ENCODE measurements at regions not wholly inside any gene's neighbourhood (a gene's known extent, or its start where the extent isn't known, plus 50 kb on each side); places are given as distances from the start of the nearest gene placed in this dataset.

DNA sequence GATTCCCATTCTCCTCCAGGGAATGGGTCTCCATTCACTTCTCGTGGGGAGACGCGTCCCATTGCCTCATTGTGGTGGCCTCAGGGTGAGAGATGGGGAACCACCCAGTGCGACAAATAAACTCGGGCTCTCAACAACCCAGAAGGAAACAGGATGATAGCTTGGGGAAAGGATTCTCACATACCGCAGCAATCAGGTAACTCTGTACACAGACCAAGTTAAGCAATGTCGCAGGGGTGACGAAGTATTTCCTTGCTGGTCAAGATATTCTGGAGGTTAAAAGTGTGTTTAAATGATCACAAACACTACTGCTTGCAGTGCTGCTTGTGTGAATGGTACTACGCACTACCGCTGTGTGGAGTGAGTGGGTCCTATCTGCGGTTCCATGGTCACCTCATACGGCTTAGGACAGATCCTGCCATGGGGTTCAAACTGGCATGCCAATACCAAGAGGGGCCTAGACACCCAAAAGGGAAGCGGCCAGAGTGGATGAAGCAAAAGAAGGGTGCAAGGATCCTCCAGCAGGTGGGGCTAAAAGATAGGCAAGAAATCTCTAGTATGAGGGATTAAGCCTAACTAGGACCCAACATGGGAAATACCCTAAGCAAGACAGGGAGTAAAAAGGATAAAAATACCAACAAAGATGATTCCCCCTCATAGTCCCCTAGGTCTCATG is 143.8 kb upstream of the TMEM106B start:
- in situ Hi-C loops (cut with HindIII; ENCODE audit: low sequenced_read_pairs), result no loop called here

- in situ Hi-C loops (cut with HindIII; ENCODE audit: low sequenced_read_pairs), result loop anchor here (10.0 kb wide), 1 partner anchor 115 kb away; no protein-coding TSS in a partner anchor
These were observed 141.3 kb upstream of the TMEM106B start for GRCh38 chr7:12069757-12070156.

- in situ Hi-C loops (cut with HindIII; ENCODE audit: low sequenced_read_pairs), result loop anchor here (10.0 kb wide), 1 partner anchor 110 kb away; no protein-coding TSS in a partner anchor
These were observed 136.2 kb upstream of the TMEM106B start for GRCh38 chr7:12074889-12075288.

- in situ Hi-C loops (cut with HindIII; ENCODE audit: low sequenced_read_pairs), result no loop called here
These were observed 131.1 kb upstream of the TMEM106B start for GRCh38 chr7:12080006-12080405.

- in situ Hi-C loops (cut with HindIII; ENCODE audit: low sequenced_read_pairs), result no loop called here
These were observed 125.6 kb upstream of the TMEM106B start for GRCh38 chr7:12085516-12085915.

GRCh38 chr7:12089951-12090756 is 120.9 kb upstream of the TMEM106B start:
- in situ Hi-C loops (cut with HindIII; ENCODE audit: low sequenced_read_pairs), result no loop called here

DNA sequence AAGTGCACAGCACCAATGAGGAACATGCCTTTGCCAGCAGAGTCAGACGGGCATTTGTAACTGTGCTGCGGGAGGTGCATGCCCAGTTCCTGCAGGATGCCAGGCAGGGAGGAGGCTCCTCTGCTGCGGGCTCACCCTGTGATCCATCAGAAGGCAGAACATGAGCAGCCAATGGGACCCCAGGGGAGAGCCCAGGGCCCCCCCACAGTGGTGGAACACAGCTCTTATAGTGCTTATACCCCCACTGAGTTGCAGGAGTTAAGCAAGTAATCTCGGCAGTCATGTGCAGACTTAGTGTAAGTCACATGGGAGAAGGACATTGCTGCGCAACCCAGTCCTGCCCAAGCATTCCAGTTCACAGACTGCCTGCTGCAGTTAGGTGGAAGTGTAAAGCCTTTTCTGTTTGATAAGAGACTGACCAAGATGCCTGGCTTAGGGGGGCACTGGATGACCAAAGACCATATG is 120.3 kb upstream of the TMEM106B start:
- in situ Hi-C loops (cut with HindIII; ENCODE audit: low sequenced_read_pairs), result no loop called here

- in situ Hi-C loops (cut with HindIII; ENCODE audit: low sequenced_read_pairs), result no loop called here
These were observed 119.9 kb upstream of the TMEM106B start for GRCh38 chr7:12091231-12091630.

- in situ Hi-C loops (cut with HindIII; ENCODE audit: low sequenced_read_pairs), result no loop called here
These were observed 118.5 kb upstream of the TMEM106B start for GRCh38 chr7:12092499-12093130.

GRCh38 chr7:12093365-12093764 is 117.7 kb upstream of the TMEM106B start:
- in situ Hi-C loops (cut with HindIII; ENCODE audit: low sequenced_read_pairs), result no loop called here

GRCh38 chr7:12094365-12094921 is 116.7 kb upstream of the TMEM106B start:
- in situ Hi-C loops (cut with HindIII; ENCODE audit: low sequenced_read_pairs), result no loop called here

DNA sequence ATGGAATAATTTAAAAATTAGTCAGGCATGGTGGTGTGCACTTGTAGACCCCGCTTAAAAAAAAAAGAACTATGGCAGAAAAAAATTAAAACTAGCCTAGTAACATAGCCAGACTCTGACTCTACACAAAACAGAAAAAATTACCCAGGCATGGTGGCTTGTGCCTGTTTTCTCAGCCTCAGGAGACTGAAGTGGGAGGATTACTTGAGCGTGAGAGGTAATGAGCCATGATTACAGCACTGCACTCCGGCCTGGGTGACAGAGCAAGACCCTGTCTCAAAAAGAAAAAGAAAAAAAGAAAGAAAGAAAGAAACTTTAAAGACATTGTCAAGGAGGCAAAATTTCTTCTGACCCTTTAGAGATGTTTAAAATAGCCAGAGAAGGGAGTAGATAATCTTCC is 109.0 kb upstream of the TMEM106B start:
- in situ Hi-C loops (cut with HindIII; ENCODE audit: low sequenced_read_pairs), result no loop called here

GRCh38 chr7:12102527-12102926 is 108.6 kb upstream of the TMEM106B start:
- in situ Hi-C loops (cut with HindIII; ENCODE audit: low sequenced_read_pairs), result no loop called here

GRCh38 chr7:12103948-12104347 is 107.1 kb upstream of the TMEM106B start:
- in situ Hi-C loops (cut with HindIII; ENCODE audit: low sequenced_read_pairs), result no loop called here

GRCh38 chr7:12107381-12107780 is 103.7 kb upstream of the TMEM106B start:
- in situ Hi-C loops (cut with HindIII; ENCODE audit: low sequenced_read_pairs), result no loop called here

DNA sequence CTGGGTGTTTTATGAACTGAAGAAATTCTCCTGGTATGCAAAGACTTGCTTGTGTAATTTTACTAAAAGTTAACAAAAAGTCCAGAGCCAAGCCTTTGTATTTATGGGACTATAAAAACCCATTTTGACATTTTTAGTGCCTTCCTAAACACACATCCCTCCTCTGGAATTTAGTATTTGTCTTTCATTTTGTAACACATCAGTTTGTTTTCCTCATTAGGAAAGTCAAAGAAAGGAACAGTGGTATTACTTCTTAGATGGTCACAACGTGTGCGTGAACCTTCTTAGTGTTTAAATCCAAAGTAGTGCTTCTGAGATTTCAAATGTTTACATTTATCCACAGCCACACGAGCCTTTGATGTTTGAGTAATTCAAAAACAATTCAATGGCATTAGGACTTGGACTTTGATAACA is 103.2 kb upstream of the TMEM106B start:
- in situ Hi-C loops (cut with HindIII; ENCODE audit: low sequenced_read_pairs), result no loop called here

GRCh38 chr7:12110425-12110824 is 100.7 kb upstream of the TMEM106B start:
- in situ Hi-C loops (cut with HindIII; ENCODE audit: low sequenced_read_pairs), result no loop called here

- in situ Hi-C loops (cut with HindIII; ENCODE audit: low sequenced_read_pairs), result no loop called here
These were observed 99.4 kb upstream of the TMEM106B start for GRCh38 chr7:12111422-12112405.

DNA sequence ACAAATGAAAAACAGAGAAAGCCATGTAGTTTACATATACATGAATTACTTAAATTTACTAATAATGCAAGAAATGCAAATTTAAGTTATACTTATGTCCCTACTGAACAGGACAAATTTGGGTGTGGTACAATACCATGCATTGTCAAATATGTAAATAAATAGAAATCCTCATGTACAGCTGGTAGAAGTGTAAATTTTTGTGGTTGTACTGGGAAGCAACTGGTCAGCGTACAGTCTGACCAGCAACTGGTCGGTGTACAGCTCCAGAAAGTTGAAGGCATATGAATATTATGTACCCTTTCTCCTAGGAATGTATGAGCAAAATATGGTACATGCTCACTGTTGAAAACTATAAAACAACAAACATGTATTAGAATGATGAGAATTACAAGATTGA is 93.9 kb upstream of the TMEM106B start:
- in situ Hi-C loops (cut with HindIII; ENCODE audit: low sequenced_read_pairs), result no loop called here

- in situ Hi-C loops (cut with HindIII; ENCODE audit: low sequenced_read_pairs), result no loop called here
These were observed 91.3 kb upstream of the TMEM106B start for GRCh38 chr7:12119620-12120303.

Data from DLD1 (cell line).